Activated naive CD4-positive, alpha-beta T cell treated with Interleukin-2 at 50 U/mL for 16 hours (primary cell): ENCODE measurements at regions not wholly inside any gene's neighbourhood (a gene's known extent, or its start where the extent isn't known, plus 50 kb on each side); places are given as distances from the start of the nearest gene placed in this dataset.
"Not testable (repeated sequence)": the region's sequence is repeated elsewhere in the genome, so short reads cannot be mapped to it uniquely, and the experiment has no call there.

ENCODE experiments used
- DNase-seq: peaks from one replicate; pipeline ENCODE4 v3.0.0-alpha.2; 2020

GRCh38 chr18:67815280-67815679 is 298.8 kb upstream of the DSEL start:
- DNase-seq: no peak

GRCh38 chr18:67813380-67814028 is 297.0 kb upstream of the DSEL start:
- no peak for DNase-seq

DNA sequence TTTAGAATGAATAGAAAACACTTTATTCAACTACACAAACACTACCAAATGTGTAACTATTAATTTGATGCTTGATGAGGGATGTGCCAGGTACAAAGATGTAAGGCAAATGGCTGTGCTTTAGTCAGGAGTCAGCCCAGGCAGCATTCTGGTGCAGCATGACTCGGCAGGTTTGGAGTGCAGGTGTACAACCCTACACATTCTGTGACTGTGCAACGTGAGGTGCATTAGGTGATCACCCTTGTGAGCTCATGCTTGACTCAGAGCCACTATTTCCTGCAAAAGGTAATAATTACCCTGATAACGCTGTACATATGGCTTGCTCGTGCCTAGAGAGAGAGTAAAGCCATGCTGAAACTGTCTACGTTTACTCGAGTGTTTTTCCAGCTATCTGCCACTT is 288.7 kb upstream of the DSEL start:
- no peak for DNase-seq

GRCh38 chr18:67794521-67794920 is 278.0 kb upstream of the DSEL start:
- DNase-seq: no peak

DNA sequence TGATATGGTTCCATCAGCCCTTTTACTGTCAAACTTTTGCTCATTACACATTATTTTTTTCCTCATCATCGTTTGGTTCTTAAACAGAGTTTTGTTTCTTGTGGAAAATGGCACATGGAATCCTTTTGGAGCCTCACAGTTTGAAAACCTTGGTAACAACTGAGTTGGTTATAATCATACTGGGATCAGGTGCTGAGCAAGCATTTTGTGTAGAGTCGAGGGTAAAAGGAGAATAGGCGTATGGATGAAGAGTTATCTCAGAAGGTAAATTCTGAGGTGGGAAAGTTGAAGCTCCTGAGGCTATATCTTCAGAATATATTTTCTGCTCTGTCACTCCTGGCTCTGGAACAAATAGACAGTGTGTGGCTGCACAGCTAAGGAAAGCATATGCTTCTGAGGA is 274.0 kb upstream of the DSEL start:
- DNase-seq: no peak

GRCh38 chr18:67789165-67789545 is 272.6 kb upstream of the DSEL start:
- no peak for DNase-seq

- no peak for DNase-seq
Observed at GRCh38 chr18:67788310-67789164, 272.0 kb upstream of the DSEL start.

- DNase-seq: no peak
Observed at GRCh38 chr18:67783196-67783946, 266.9 kb upstream of the DSEL start.

DNA sequence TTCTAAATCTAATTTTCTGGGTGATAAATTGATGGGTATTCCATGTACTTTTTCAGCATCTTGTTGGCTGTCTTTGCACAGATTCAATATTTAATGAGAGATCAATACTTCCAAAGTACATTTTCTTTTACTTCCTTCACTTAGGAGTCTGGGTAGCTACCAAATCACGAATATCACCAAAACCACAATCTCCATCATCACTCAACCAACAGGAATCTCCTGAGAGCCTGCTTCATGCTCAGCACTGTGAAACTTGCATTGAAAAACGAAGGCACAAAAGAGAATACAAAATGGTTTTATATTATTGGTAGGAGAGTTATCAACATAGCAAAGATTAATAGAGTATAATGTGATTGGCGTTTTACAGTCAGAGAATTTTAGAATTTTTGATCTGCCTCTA is 261.5 kb upstream of the DSEL start:
- no peak for DNase-seq

DNA sequence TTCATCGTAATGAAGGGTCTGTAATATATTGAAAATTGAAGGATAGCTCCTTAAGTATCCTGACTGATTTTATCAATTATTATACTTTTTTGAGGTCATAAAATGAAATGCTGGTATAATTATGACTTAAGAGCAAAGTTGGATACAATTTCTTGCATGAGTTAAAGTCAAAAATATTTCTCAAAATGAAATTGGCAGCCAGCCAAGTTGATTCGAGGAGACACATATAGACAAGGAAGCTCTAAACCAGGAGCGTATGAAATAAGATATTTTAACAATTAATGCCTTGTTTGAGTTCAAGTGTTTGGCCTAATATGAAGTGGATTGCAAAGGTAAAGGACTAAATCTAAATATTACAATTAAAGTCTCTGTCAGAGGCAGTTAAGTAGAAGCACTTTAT is 260.4 kb upstream of the DSEL start:
- no peak for DNase-seq

GRCh38 chr18:67771271-67771670 is 254.8 kb upstream of the DSEL start:
- DNase-seq: no peak

DNA sequence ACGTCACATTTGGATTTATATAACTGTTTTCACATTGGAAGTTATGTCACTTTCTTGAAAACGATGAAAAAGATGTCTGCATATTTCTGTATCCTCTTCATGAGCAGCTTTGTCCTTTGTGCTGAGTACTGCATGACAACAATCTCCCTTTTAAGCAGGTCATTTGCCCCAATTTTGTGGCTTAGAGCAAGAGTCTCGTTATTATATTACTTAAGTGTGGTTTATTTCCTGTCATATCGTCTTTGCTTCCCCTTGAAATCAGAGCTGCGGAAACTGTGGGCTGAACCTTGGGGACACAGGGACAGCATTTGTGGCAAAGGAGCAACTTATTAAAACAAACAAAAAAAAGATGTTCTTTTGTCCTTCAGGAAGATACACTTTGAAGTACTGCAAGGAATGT is 254.0 kb upstream of the DSEL start:
- DNase-seq: no peak

DNA sequence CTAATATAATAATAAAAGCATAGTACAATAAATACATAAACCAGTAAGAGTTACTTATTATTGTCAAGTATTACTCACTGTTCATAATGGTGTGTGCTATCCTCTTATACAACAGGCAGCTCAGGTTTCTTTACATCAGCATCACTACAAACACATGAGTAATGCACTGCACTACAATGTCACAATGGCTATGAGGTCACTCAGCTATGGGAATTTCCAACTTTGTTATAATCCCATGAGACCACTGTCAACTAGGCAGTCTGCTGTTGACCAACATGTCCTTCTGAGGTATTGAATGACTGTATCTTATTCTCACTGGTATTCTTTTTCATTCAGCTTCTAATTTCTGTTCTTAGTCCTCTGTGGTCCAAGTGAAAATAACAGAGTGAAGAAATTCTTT is 250.4 kb upstream of the DSEL start:
- DNase-seq: no peak

- DNase-seq: not testable (repeated sequence)
Observed at GRCh38 chr18:67752211-67752610, 235.7 kb upstream of the DSEL start.

DNA sequence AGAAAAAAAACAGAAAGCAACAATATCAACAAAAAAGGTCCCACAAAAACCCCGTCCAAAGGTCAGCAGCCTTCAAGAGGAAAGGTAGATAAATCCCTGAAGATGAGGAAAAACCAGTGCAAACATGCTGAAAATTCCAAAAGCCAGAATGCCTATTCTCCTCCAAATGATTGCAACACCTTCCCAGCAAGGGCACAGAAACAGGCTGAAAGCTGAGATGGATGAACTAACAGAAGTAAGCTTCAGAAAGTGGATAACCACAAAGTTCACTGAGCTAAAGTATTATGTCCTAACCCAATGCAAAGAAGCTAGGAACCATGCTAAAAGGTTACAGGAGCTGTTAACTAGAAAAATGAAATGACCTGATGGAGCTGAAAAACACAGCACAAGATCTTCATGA is 226.4 kb upstream of the DSEL start:
- no peak for DNase-seq

- no peak for DNase-seq
Observed at GRCh38 chr18:67742525-67742924, 226.0 kb upstream of the DSEL start.

GRCh38 chr18:67735506-67735905 is 219.0 kb upstream of the DSEL start:
- no peak for DNase-seq

- no peak for DNase-seq
Observed at GRCh38 chr18:67733088-67733487, 216.6 kb upstream of the DSEL start.

- no peak for DNase-seq
Observed at GRCh38 chr18:67731851-67732250, 215.3 kb upstream of the DSEL start.

DNA sequence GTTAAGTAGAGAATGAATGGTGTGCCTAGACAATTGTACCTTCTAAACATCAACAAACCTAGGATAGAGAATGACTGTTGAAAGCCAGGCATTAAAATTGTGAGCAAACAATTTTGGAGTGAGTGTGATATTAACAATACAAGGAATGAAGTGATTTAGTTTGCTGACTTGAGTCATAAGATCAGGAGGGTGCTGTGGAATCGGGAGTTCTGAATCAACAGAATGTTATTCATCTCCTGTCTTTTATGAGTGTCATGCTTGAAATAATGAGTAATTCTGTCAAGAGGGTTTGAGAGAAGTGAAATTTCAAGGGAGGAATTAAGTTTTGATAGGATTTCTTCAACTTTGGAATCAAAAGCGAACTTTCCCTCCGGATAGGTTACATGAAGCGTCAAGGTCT is 214.4 kb upstream of the DSEL start:
- DNase-seq: no peak

GRCh38 chr18:67728364-67728763 is 211.8 kb upstream of the DSEL start:
- DNase-seq: no peak

- DNase-seq: no peak
Observed at GRCh38 chr18:67726882-67727281, 210.4 kb upstream of the DSEL start.

DNA sequence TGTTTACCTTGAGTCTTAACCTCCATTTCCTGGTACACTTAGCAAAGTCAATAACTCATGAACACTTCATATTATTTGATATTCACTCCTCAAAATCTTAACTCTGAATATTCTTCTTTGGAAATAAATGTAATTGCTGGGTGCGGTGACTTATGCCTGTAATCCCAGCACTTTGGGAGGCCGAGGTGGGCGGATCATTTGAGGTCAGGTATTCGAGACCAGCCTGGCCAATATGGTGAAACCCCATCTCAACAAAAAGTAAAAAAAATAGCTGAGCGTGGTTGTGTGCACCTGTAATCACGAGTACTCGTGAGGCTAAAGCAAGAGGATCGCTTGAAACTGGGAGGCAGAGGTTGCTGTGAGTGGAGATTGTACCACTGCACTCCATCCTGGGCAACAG is 201.3 kb upstream of the DSEL start:
- no peak for DNase-seq

- DNase-seq: no peak
Observed at GRCh38 chr18:67715567-67715966, 199.0 kb upstream of the DSEL start.
